ENCODE measurements at regions not wholly inside any gene's neighbourhood (a gene's known extent, or its start where the extent isn't known, plus 50 kb on each side); places are given as distances from the start of the nearest gene placed in this dataset.

- H3K4me3 ChIP-seq (ENCODE audit: low read depth in 2 of 2, low read length in 2 of 2), result no peak overlapping the region
- ChIA-PET CTCF (no interaction called here), POLR2A (no interaction called here)
- no peak for TF ChIP-seq POLR2AphosphoS5 (IDR thresholded peaks at IDR 0.05; ENCODE audit: low read depth, low read length)
- TF ChIP-seq SIN3A (IDR thresholded peaks at IDR 0.05; ENCODE audit: borderline replicate concordance, insufficient read depth, low read depth, low read length), result no peak
- no peak for TF ChIP-seq CTCF (IDR thresholded peaks at IDR 0.05)
- no peak for TF ChIP-seq TCF7L2 (IDR thresholded peaks at IDR 0.05; ENCODE audit: low read depth, low read length)
- TF ChIP-seq, protein P1, sequence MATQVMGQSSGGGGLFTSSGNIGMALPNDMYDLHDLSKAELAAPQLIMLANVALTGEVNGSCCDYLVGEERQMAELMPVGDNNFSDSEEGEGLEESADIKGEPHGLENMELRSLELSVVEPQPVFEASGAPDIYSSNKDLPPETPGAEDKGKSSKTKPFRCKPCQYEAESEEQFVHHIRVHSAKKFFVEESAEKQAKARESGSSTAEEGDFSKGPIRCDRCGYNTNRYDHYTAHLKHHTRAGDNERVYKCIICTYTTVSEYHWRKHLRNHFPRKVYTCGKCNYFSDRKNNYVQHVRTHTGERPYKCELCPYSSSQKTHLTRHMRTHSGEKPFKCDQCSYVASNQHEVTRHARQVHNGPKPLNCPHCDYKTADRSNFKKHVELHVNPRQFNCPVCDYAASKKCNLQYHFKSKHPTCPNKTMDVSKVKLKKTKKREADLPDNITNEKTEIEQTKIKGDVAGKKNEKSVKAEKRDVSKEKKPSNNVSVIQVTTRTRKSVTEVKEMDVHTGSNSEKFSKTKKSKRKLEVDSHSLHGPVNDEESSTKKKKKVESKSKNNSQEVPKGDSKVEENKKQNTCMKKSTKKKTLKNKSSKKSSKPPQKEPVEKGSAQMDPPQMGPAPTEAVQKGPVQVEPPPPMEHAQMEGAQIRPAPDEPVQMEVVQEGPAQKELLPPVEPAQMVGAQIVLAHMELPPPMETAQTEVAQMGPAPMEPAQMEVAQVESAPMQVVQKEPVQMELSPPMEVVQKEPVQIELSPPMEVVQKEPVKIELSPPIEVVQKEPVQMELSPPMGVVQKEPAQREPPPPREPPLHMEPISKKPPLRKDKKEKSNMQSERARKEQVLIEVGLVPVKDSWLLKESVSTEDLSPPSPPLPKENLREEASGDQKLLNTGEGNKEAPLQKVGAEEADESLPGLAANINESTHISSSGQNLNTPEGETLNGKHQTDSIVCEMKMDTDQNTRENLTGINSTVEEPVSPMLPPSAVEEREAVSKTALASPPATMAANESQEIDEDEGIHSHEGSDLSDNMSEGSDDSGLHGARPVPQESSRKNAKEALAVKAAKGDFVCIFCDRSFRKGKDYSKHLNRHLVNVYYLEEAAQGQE (IDR thresholded peaks at IDR 0.05; ENCODE audit: insufficient read depth in 1 of 2, low read depth in 2 of 2, low read length in 1 of 2), result no peak
- no peaks in the 10 kb centered on the region for H3K36me3 ChIP-seq (ENCODE audit: control insufficient read depth, insufficient read depth, low read length)
- no peaks in the 10 kb centered on the region for H3K9me3 ChIP-seq (ENCODE audit: control insufficient read depth, insufficient read depth, low read depth, low read length)
- H3K27ac ChIP-seq (ENCODE audit: low read length), result no peak overlapping the region
- no peaks in the 10 kb centered on the region for H3K4me1 ChIP-seq (ENCODE audit: control insufficient read depth, insufficient read depth, low read length)
- intact Hi-C loops (cut with micrococcal nuclease; ENCODE audit: unreplicated experiment) (no loop called here), in situ Hi-C loops (cut with HindIII; ENCODE audit: low pct_unique_long_range_greater_than_20kb, low sequenced_read_pairs) (no loop called here)
- BruUV-seq (replicated peaks), result no TSS peak
- H3K27me3 ChIP-seq (ENCODE audit: control insufficient read depth, insufficient read depth, low read length), result no peaks in the 10 kb centered on the region
- no peak for ATAC-seq
- DNase-seq (ENCODE audit: low read depth, low spot score), result no peak
These were observed 61.8 kb upstream of the SNRK start for GRCh38 chr3:43224405-43225073.

GRCh38 chr3:43223670-43224364, 62.5 kb upstream of the SNRK start:
- Histone ChIP-seq H3K4me1 (ENCODE audit: control insufficient read depth, insufficient read depth, low read length) (no peaks in the 10 kb centered on the region), H3K4me3 (ENCODE audit: low read depth in 2 of 2, low read length in 2 of 2) (no peak overlapping the region), H3K36me3 (ENCODE audit: control insufficient read depth, insufficient read depth, low read length) (no peaks in the 10 kb centered on the region), H3K27ac (ENCODE audit: low read length) (no peak overlapping the region), H3K9me3 (ENCODE audit: control insufficient read depth, insufficient read depth, low read depth, low read length) (no peaks in the 10 kb centered on the region), H3K27me3 (ENCODE audit: control insufficient read depth, insufficient read depth, low read length) (no peaks in the 10 kb centered on the region)
- CTCF ChIA-PET, result no interaction called here
- TF ChIP-seq SIN3A (IDR thresholded peaks at IDR 0.05; ENCODE audit: borderline replicate concordance, insufficient read depth, low read depth, low read length), result no peak
- peak; percentile 16; the same call in 1 of the 2 replicates for TF ChIP-seq CTCF (IDR thresholded peaks at IDR 0.05)
- BruUV-seq (replicated peaks), result no TSS peak
- no peak for DNase-seq (ENCODE audit: low read depth, low spot score)
- in situ Hi-C loops (cut with HindIII; ENCODE audit: low pct_unique_long_range_greater_than_20kb, low sequenced_read_pairs), result no loop called here
- POLR2A ChIA-PET, result interaction anchor here (0.7 kb wide), 1 partner anchor 40 kb away, joined by 5 read pairs; no protein-coding TSS in a partner anchor
- intact Hi-C loops (cut with micrococcal nuclease; ENCODE audit: unreplicated experiment), result no loop called here
- ATAC-seq, result no peak
